Liver (tissue), 3 donors: ENCODE measurements at regions not wholly inside any gene's neighbourhood (a gene's known extent, or its start where the extent isn't known, plus 50 kb on each side); places are given as distances from the start of the nearest gene placed in this dataset.

Experiments
- ATF3 ChIP-seq: IDR thresholded peaks from 2 replicates; pipeline ENCODE4 v1.6.1; 2016; ENCODE audit warnings: antibody characterized with exemption
- CTCF ChIP-seq: fragments of 150-350 bp; IDR thresholded peaks from 2 replicates; pipeline ENCODE4 v1.5.1; 2017; ENCODE audit warnings: improper control_type of control experiment, low read depth, low read length; ENCODE audit not compliant: missing input control
- GABPA ChIP-seq, 2 donors: IDR thresholded peaks in 1 of 2; conservative IDR thresholded peaks in 1 of 2; 2 replicates each; pipeline ENCODE4 v1.6.1; 2016; ENCODE audit warnings: antibody characterized with exemption in 2 of 2, mild to moderate bottlenecking in 1 of 2, moderate library complexity in 1 of 2
- donor health status: healthy.
- donor health status: healthy.

GRCh38 chr15:81785679-81786078, 260.1 kb downstream of the MEX3B start:
- no peak for TF ChIP-seq CTCF
- TF ChIP-seq ATF3, result no peak
- no peak for TF ChIP-seq GABPA (IDR thresholded peaks at IDR 0.05 in 1 of 2, conservative IDR thresholded peaks at IDR 0.05 in 1 of 2)
